ENCODE measurements at regions not wholly inside any gene's neighbourhood (a gene's known extent, or its start where the extent isn't known, plus 50 kb on each side); places are given as distances from the start of the nearest gene placed in this dataset.

- TF ChIP-seq POLR2A (IDR thresholded peaks at IDR 0.05), result no peak
- TF ChIP-seq, protein P1, sequence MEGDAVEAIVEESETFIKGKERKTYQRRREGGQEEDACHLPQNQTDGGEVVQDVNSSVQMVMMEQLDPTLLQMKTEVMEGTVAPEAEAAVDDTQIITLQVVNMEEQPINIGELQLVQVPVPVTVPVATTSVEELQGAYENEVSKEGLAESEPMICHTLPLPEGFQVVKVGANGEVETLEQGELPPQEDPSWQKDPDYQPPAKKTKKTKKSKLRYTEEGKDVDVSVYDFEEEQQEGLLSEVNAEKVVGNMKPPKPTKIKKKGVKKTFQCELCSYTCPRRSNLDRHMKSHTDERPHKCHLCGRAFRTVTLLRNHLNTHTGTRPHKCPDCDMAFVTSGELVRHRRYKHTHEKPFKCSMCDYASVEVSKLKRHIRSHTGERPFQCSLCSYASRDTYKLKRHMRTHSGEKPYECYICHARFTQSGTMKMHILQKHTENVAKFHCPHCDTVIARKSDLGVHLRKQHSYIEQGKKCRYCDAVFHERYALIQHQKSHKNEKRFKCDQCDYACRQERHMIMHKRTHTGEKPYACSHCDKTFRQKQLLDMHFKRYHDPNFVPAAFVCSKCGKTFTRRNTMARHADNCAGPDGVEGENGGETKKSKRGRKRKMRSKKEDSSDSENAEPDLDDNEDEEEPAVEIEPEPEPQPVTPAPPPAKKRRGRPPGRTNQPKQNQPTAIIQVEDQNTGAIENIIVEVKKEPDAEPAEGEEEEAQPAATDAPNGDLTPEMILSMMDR (IDR thresholded peaks at IDR 0.05), result no peak
Observed at GRCh38 chr18:46314011-46314410, 209.8 kb downstream of the HAUS1 start.
